ENCODE measurements at regions not wholly inside any gene's neighbourhood (a gene's known extent, or its start where the extent isn't known, plus 50 kb on each side); places are given as distances from the start of the nearest gene placed in this dataset.

- no peak for TF ChIP-seq EZH2 (optimal IDR thresholded peaks at IDR 0.05; ENCODE audit: low read depth, low read length)
- TF ChIP-seq, protein P1, sequence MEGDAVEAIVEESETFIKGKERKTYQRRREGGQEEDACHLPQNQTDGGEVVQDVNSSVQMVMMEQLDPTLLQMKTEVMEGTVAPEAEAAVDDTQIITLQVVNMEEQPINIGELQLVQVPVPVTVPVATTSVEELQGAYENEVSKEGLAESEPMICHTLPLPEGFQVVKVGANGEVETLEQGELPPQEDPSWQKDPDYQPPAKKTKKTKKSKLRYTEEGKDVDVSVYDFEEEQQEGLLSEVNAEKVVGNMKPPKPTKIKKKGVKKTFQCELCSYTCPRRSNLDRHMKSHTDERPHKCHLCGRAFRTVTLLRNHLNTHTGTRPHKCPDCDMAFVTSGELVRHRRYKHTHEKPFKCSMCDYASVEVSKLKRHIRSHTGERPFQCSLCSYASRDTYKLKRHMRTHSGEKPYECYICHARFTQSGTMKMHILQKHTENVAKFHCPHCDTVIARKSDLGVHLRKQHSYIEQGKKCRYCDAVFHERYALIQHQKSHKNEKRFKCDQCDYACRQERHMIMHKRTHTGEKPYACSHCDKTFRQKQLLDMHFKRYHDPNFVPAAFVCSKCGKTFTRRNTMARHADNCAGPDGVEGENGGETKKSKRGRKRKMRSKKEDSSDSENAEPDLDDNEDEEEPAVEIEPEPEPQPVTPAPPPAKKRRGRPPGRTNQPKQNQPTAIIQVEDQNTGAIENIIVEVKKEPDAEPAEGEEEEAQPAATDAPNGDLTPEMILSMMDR (IDR thresholded peaks at IDR 0.05; ENCODE audit: low read length): no peak
These were observed 653.7 kb downstream of the METTL4 start for GRCh38 chr18:1917569-1917968.
